NCI-H2081 treated with DMSO at 0.1 percent for 48 hours (cell line): ENCODE measurements at regions not wholly inside any gene's neighbourhood (a gene's known extent, or its start where the extent isn't known, plus 50 kb on each side); places are given as distances from the start of the nearest gene placed in this dataset.
"Not testable (repeated sequence)": the region's sequence is repeated elsewhere in the genome, so short reads cannot be mapped to it uniquely, and the experiment has no call there.

Source experiments
- DNase-seq: peaks from one replicate; lab custom pipeline; 2025; lab: John Stamatoyannopoulos, UW

GRCh38 chr4:137955595-137955994 lies 286.6 kb downstream of the SLC7A11 start:
- no peak for DNase-seq

DNA sequence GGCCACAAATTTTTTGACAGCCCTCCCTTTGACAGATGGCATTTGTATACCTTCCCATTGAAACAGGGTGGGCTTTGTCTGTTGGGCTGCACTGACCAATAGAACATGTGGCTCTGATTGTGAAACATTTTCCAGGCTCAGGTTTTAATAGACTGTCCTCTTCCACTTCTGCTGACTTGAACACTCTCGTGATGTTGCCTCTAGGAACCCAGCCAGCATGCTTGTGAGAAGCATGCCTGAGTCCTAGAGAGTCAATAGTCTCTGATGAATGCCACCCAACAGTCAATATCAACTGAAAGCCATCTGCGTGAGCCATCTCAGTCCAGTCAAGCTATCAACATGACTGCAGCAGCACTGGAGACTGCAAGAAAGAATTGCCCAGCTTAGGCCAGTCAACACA lies 290.0 kb downstream of the SLC7A11 start:
- DNase-seq: no peak

DNA sequence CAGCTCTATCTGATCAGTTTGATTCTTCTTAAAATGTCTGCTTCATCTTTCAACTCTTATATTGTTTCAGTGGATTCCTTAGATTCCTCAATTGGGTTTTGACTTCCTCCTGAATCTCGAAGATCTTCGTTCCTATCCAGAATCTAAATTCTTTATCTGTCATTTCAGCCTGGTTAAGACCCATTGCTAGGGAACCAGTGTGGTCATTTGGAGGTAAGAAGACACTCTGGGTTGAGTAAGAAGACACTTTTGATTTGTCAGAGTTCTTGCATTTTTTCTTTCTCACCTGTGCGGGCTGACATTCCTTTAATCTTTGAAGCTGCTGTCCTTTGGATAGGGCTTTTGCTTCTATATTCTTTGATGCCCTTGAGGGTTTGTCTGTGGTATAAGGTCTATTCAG lies 291.9 kb downstream of the SLC7A11 start:
- DNase-seq: no peak

DNA sequence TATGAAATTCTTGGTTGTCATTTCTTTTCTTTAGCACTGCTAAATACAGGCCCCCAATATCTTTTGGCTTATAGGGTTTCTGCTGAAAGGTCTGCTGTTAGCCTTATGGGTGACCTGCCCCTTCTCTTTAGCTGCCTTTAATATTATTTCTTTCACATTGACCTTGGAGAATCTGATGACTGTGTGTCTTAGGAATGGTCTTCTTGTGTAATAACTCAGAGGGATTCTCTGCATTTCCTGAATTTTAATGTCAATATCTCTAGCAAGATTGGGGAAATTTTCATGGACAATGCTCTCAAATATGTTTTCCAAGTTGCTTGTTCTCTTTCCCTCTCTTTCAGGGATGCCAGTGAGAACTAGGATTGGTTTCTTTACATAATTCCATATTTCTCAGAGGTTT lies 292.4 kb downstream of the SLC7A11 start:
- DNase-seq: no peak

- DNase-seq: no peak
Measured at GRCh38 chr4:137946453-137947174, 295.5 kb downstream of the SLC7A11 start.

GRCh38 chr4:137942815-137943214 lies 299.3 kb downstream of the SLC7A11 start:
- DNase-seq: not testable (repeated sequence)

DNA sequence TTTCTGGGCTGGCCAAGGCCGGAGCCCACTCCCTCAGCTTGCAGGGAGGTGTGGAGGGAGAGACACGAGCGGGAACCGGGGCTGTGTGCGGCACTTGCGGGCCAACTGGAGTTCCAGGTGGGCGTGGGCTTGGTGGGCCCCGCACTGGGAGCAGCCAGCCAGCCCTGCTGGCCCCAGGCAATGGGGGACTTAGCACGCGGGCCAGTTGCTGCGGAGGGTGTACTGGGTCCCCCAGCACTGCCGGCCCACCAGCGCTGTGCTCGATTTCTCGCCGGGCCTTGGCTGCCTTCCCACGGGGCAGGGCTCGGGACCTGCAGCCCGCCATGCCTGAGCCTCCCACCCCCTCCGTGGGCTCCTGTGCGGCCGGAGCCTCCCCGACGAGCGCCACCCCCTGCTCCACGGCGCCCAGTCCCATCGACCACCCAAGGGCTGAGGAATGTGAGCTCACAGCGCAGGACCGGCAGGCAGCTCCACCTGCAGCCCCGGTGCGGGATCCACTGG lies 300.1 kb downstream of the SLC7A11 start:
- DNase-seq: not testable (repeated sequence)

GRCh38 chr4:137934911-137935310 lies 307.2 kb downstream of the SLC7A11 start:
- no peak for DNase-seq

DNA sequence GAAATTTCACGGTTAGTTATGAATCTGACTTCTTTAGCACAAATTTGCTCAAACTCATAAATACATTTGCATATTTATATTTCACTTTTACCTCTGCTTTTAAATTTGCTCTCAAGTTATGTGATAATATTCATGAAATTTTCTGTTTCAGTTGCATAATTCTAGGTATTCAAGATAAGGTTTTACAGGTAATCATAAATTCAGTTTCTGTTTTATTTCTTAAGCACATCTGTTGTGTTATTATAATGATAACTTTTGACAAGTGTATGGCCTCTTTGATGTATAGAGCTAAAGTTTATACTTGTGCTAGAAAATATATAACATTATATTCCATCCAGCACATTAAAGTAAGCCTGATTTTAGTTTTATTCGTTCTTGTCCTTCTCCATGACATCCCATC lies 308.1 kb downstream of the SLC7A11 start:
- DNase-seq: no peak

DNA sequence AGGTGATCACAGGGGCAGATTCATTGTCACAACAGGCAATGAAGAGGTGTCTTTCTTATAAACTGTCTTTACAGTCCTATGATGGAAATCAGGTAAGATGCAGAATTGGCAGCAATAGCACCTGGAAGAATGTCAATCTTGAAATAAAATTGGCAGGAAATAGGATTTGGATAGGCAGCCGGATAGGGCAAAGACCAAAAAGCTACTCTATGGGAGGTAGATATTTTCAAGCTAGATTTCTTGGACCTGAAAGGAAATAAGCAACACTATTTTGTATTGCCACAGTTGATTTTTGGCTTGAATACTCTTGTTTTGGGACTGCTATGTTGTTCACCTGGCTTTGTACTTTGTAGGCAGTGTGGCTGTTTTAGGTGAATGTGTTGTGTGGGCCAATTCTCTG lies 314.2 kb downstream of the SLC7A11 start:
- DNase-seq: no peak

- no peak for DNase-seq
Measured at GRCh38 chr4:137923494-137923893, 318.7 kb downstream of the SLC7A11 start.

- DNase-seq: no peak
Measured at GRCh38 chr4:137922721-137923120, 319.4 kb downstream of the SLC7A11 start.

- DNase-seq: no peak
Measured at GRCh38 chr4:137909529-137910309, 332.4 kb downstream of the SLC7A11 start.

- no peak for DNase-seq
Measured at GRCh38 chr4:137905930-137906329, 336.2 kb downstream of the SLC7A11 start.

DNA sequence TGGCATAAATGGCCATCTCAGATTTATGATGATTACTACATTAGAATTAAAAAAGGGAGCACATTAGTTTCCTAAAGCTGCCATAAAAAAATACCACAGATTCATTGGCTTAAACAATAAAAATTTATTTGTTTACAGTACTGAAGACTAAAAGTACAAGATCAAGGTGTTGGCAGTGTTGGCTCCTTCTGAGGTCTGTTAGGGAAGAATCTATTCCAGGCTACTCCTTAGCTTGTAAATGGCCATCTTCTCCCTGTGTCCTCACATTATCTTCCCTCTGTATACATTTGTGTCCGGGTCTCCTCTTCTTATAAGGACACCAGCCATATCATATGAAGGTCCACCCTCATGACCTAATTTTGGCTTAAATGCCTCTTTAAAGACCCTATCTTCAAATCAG lies 341.0 kb downstream of the SLC7A11 start:
- DNase-seq: no peak

DNA sequence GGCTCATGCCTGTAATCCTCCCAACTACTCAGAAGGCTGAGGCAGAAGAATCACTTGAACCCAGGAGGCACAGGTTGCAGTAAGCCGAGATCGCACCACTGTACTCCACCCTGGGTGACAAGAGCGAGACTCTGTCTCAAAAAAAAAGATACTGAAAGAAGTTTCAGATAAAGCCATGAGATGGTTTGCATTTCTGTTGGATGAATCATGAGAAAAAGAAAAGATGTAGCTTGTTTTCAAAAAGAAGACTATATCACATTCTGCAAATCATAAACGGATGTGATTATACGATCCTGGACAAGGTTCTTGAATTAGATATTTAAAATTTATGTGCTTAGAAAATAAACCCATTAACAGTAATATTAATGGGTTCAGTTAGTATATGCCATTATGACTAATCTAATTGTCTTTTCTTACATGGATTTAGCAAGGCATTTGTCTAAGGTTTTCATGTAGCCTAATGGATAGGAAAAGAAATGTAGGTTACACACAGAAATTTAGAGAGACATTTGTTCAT lies 345.9 kb downstream of the SLC7A11 start:
- DNase-seq: no peak

GRCh38 chr4:137895515-137895914 lies 346.6 kb downstream of the SLC7A11 start:
- DNase-seq: not testable (repeated sequence)

DNA sequence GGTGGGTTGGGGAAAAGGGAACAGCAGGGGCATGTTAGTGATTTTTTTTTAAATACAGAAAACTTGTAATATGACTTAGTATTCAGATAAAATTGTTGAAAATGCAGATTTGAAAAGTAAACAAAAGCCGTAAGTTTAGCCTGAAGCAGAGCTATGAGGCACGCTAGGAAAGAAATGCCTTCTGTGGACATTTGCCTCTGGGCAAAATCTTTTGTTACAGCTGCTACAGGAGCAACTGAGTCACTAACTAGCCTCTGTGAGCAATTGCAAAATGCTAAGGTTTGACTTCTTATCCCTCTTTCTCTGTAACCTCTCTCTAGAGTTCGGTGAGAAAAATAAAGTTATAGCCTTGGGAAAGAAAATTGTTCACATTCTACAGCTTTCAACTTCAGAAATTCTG lies 350.0 kb downstream of the SLC7A11 start:
- no peak for DNase-seq

DNA sequence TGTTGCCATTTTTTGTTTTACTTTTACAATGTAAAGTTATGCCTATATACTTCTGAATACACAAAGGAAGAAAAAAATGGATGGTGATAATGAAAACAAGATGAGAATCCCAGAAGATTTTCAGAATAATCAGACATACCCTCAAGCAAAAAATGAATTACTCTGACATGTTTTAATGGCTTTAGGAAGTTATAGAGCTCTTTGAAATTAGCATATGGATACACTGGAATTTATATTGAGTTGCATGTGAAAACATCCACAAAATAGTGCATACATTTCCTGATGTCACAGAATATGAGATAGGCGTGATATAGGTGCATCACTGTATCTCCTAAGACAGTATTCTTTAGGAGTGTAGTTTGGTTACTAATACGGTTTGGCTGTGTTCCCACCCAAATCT lies 351.3 kb downstream of the SLC7A11 start:
- no peak for DNase-seq

DNA sequence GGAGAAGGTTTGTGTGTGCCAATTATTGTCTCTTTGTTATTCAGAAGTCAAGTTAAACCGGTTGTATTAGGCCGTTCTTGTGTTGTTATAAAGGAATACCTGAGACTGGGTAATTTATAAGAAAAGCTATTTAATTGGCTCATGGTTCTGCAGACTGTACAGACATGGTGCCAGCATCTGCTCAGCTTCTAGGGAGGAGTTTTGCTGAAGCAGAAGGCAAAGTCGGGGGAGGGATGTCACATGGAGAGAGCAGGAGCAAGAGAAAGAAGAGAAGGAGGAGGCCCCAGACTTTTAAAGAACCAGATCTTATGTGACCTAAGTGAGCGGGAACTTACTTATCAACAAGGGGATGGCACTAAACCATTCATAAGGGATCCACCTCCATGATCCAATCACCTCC lies 349.3 kb upstream of the PCDH18 start:
- no peak for DNase-seq

GRCh38 chr4:137868067-137868466 lies 335.8 kb upstream of the PCDH18 start:
- DNase-seq: not testable (repeated sequence)

GRCh38 chr4:137866671-137867070 lies 334.4 kb upstream of the PCDH18 start:
- no peak for DNase-seq

DNA sequence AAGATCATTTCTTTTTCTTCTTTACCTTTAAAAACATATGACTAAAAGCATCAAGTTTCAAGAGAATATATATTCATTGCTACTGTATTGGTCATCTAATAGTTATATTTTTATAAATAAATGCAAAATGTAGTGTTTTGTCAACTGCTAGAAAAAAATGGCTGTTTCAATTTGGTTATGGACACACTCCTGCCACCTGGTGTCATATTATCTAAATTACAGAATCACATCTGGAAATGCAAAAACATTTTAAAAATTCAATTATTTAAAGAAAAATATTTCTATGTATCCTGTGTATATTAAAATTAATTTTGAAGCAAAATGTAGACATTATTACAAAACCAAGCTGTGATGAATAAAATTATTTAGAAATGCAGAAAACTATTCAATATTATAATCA lies 329.4 kb upstream of the PCDH18 start:
- DNase-seq: no peak
